ENCODE measurements at regions not wholly inside any gene's neighbourhood (a gene's known extent, or its start where the extent isn't known, plus 50 kb on each side); places are given as distances from the start of the nearest gene placed in this dataset.

DNA sequence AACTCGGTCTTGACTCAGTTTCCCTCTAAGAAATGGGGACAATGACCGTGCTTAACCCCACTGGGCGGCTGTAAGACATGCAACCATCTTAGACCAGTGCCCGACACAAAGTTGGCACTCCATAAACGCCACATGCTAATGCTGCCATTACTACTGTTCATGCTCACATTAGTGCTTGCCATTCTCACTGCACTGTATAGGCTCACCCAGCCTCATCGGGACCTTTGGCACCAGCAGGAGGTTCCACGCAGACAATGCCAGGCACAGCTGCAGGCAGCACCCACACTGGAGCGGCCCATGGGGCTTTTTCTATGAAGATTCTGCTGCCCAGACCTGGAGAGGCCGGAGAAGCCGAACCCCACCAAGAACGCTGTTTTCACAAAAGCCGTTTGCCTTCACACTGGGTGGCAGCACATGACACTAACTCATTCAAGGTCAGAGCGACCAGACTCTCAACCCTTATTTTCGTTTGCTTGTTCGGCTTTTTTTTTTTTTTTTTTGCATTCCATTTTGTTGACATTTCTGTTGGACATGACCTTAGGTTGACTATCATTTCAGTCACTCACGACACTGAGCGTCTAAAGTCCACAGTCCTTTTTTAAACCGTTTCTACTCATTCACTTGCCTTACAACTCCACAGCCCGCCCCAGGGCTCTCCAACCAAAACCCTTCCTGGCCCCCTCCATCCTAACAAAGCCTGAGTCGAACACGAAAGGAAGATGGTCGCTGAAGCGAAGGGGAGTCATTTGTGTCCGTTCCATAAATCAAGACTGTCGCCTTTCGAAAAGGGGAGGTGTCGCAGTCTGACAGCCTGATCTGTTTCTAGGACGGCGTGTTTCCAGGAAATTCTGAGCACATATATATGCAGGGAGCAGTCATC is 124.4 kb upstream of the RNF32 start:
- TF ChIP-seq, protein P1, sequence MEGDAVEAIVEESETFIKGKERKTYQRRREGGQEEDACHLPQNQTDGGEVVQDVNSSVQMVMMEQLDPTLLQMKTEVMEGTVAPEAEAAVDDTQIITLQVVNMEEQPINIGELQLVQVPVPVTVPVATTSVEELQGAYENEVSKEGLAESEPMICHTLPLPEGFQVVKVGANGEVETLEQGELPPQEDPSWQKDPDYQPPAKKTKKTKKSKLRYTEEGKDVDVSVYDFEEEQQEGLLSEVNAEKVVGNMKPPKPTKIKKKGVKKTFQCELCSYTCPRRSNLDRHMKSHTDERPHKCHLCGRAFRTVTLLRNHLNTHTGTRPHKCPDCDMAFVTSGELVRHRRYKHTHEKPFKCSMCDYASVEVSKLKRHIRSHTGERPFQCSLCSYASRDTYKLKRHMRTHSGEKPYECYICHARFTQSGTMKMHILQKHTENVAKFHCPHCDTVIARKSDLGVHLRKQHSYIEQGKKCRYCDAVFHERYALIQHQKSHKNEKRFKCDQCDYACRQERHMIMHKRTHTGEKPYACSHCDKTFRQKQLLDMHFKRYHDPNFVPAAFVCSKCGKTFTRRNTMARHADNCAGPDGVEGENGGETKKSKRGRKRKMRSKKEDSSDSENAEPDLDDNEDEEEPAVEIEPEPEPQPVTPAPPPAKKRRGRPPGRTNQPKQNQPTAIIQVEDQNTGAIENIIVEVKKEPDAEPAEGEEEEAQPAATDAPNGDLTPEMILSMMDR (IDR thresholded peaks at IDR 0.05; ENCODE audit: insufficient read depth, low read depth, low read length) = no peak
- H3K4me3 ChIP-seq (ENCODE audit: low read depth, low read length) = no peak overlapping the region
- DNase-seq (ENCODE audit: low read depth) = no peak

- no peak overlapping the region for H3K4me3 ChIP-seq (ENCODE audit: low read depth, low read length)
- TF ChIP-seq, protein P1 (IDR thresholded peaks at IDR 0.05; ENCODE audit: insufficient read depth, low read depth, low read length) = no peak
- no peak for DNase-seq (ENCODE audit: low read depth)
Observed at GRCh38 chr7:156514851-156515250, 125.7 kb upstream of the RNF32 start.

DNA sequence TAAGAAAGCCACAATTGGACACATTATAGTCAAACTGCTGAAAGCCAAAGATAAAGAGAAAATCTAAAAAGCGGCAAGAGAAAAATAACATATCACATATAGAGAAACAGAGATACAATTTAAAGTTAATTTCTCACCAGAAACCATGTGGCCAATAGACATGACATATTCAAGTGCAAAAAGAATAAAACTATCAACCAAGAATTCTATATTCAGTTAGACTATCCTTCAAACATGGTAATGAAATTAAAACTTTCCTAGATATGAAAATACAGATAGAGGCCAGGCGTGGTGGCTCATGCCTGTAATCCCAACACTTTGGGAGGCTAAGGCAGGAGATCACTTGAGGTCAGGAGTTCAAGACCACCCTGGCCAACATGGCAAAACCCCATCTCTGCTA is 129.1 kb upstream of the RNF32 start:
- H3K4me3 ChIP-seq (ENCODE audit: low read depth, low read length) = no peak overlapping the region
- DNase-seq (ENCODE audit: low read depth) = no peak
- TF ChIP-seq, protein P1 (IDR thresholded peaks at IDR 0.05; ENCODE audit: insufficient read depth, low read depth, low read length) = no peak

DNA sequence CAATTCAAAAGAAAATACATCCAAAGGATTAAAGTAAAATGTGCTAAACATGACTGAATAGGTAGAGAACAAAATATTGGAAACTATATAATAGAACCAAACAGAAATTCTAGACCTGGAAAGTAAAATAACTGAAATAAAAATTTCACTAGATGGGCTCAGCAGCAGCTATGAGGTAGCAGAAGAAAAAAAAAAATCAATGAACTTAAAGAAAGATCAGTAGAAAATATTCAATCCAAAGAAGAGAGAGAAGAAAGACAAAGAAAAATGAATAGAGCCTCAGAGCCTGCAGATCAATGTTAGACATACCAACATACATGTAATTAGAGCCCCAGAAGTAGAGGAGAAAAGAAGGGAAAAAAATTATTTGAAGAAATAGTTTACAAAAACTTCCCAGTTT is 129.6 kb upstream of the RNF32 start:
- no peak overlapping the region for H3K4me3 ChIP-seq (ENCODE audit: low read depth, low read length)
- TF ChIP-seq, protein P1 (IDR thresholded peaks at IDR 0.05; ENCODE audit: insufficient read depth, low read depth, low read length) = no peak
- DNase-seq (ENCODE audit: low read depth) = no peak

GRCh38 chr7:156509216-156509615 is 131.4 kb upstream of the RNF32 start:
- H3K4me3 ChIP-seq (ENCODE audit: low read depth, low read length) = no peak overlapping the region
- TF ChIP-seq, protein P1 (IDR thresholded peaks at IDR 0.05; ENCODE audit: insufficient read depth, low read depth, low read length) = no peak
- DNase-seq (ENCODE audit: low read depth) = no peak

DNA sequence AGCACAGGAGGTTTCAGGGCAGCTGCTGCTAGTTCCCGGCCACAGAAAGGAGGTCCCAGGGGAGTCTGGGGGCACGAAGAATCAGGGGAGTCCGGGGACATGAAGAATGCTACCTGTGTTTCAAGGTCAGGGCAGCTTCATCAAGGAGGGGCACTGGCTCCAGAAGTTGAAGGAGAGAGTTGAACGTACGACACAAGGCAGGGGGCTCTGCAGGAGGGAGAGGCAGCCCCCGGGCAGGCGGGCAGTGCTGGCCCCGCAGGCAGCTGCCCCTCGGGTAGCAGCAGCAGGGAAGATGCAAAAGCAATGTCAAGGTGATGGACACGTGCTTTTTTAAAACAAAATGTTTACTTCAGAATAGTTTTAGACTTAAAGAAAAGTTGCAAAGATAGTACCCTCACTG is 134.7 kb upstream of the RNF32 start:
- TF ChIP-seq, protein P1 (IDR thresholded peaks at IDR 0.05; ENCODE audit: insufficient read depth, low read depth, low read length) = no peak
- no peak for DNase-seq (ENCODE audit: low read depth)
- no peak overlapping the region for H3K4me3 ChIP-seq (ENCODE audit: low read depth, low read length)
